Glutamatergic neuron (in vitro differentiated cells): ENCODE measurements at regions not wholly inside any gene's neighbourhood (a gene's known extent, or its start where the extent isn't known, plus 50 kb on each side); places are given as distances from the start of the nearest gene placed in this dataset.

ENCODE experiments used
- DNase-seq: peaks from one replicate; pipeline ENCODE4 v3.0.0; 2022
- H3K27ac Mint-ChIP-seq: one replicate; pipeline ENCODE4 v1.8.0; 2020; ENCODE audit warnings: mild to moderate bottlenecking, mixed read lengths, inconsistent platforms; ENCODE audit not compliant: unreplicated experiment
- H3K27me3 Mint-ChIP-seq: one replicate; pipeline ENCODE4 v1.8.0; 2020; ENCODE audit warnings: mild to moderate bottlenecking, moderate library complexity, mixed read lengths, inconsistent platforms; ENCODE audit not compliant: unreplicated experiment
- H3K36me3 Mint-ChIP-seq: one replicate; pipeline ENCODE4 v1.8.0; 2020; ENCODE audit warnings: mild to moderate bottlenecking, mixed read lengths, inconsistent platforms; ENCODE audit not compliant: unreplicated experiment
- H3K4me1 Mint-ChIP-seq: one replicate; pipeline ENCODE4 v1.8.0; 2020; ENCODE audit warnings: mild to moderate bottlenecking, low read depth, mixed read lengths, inconsistent platforms; ENCODE audit not compliant: unreplicated experiment
- H3K4me3 Mint-ChIP-seq: one replicate; pipeline ENCODE4 v1.8.0; 2020; ENCODE audit warnings: mild to moderate bottlenecking, mixed read lengths, inconsistent platforms; ENCODE audit not compliant: unreplicated experiment
- H3K9me3 Mint-ChIP-seq: one replicate; pipeline ENCODE4 v1.8.0; 2020; ENCODE audit warnings: mild to moderate bottlenecking, moderate library complexity, mixed read lengths, inconsistent platforms; ENCODE audit not compliant: unreplicated experiment
- TF ChIP-seq, protein P1 (sequence below): fragments of 200-600 bp; sonication (generic); IDR thresholded peaks from one replicate; pipeline ENCODE4 v1.5.0; 2021; ENCODE audit not compliant: partially characterized antibody, unreplicated experiment

DNA sequence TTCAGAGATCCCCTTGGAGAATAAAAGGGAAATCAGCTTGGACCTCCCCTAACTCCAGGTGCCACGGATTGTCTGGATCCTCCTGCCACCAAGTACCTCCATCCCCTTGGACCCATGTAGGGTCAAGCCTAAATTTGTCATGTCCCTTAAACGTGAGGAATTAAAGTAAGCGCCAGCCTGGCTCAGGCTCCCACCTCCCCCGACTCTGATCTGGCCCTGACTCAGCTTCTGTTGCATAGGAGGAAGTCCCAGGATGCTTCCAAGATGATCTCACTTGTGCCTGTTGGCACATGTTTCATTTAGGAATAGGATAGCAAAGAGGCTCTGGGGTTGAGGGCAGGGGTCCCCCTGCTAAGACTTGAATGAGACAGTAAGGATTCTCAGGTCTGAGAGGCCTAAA lies 231.9 kb upstream of the JUN start:
- Mint-ChIP-seq H3K36me3 (peaks cover 4% of the 10 kb centered on the region), H3K9me3 (peaks cover 1% of the 10 kb centered on the region), H3K4me1 (no peaks in the 10 kb centered on the region), H3K27me3 (peaks cover 2% of the 10 kb centered on the region), H3K4me3 (no peak overlapping the region), H3K27ac (no peak overlapping the region)
- TF ChIP-seq, protein P1, sequence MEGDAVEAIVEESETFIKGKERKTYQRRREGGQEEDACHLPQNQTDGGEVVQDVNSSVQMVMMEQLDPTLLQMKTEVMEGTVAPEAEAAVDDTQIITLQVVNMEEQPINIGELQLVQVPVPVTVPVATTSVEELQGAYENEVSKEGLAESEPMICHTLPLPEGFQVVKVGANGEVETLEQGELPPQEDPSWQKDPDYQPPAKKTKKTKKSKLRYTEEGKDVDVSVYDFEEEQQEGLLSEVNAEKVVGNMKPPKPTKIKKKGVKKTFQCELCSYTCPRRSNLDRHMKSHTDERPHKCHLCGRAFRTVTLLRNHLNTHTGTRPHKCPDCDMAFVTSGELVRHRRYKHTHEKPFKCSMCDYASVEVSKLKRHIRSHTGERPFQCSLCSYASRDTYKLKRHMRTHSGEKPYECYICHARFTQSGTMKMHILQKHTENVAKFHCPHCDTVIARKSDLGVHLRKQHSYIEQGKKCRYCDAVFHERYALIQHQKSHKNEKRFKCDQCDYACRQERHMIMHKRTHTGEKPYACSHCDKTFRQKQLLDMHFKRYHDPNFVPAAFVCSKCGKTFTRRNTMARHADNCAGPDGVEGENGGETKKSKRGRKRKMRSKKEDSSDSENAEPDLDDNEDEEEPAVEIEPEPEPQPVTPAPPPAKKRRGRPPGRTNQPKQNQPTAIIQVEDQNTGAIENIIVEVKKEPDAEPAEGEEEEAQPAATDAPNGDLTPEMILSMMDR = no peak
- no peak for DNase-seq

DNA sequence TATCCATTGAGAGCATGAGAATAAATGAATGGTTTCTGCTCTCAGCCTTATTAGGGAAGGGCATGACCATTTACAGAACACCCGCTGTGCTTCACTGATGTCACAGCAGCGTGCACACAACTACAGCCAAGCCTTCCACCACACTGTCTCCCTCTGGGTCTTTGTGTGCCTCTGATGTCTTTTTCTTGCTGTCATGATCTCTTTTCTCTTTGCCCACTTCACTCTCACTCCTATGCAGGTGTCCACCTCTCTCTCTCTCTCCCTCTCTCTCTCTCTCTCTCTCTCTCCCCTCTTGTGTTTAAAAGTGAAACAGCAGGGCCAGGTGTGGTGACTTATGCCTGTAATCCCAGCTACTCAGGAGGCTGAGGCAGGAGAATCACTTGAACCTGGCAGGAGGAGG lies 232.5 kb upstream of the JUN start:
- peaks cover 4% of the 10 kb centered on the region for H3K36me3 Mint-ChIP-seq
- TF ChIP-seq, protein P1 = no peak
- H3K9me3 Mint-ChIP-seq = peaks cover 1% of the 10 kb centered on the region
- DNase-seq = no peak
- no peak overlapping the region for H3K4me3 Mint-ChIP-seq
- no peaks in the 10 kb centered on the region for H3K4me1 Mint-ChIP-seq
- H3K27me3 Mint-ChIP-seq = peaks cover 2% of the 10 kb centered on the region
- no peak overlapping the region for H3K27ac Mint-ChIP-seq

DNA sequence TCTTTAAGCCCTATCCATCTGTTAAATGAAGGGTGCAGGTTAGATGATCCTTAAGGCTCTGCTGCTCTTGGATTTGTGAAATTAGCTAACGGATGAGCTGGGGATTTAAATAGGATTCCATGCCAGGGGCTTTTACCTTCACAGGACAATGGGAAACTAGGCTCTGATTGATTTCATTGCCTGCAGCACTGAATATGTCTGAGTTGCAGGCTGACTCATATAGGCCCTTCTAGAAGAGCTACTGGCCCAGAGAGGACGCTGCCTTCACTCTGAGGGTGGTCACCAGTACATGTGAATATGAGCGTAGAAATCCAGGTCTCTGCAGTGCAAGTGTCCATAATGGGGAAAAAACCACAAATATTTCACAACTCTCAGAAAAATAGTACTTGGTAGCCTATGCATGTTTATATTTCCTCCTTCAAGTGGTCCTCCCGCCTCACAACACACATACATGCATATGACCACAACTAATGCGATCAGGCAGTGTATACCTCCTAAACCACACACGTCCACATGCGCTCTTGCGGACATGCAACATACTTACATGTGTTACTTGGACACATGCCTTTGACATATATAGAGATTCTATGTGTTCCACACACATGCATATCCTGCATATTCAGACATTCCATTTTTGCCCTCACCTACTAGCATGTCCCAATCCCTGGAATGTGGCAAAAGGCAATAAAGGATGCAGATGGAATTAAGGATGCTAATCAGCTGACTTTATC lies 233.8 kb upstream of the JUN start:
- H3K36me3 Mint-ChIP-seq = peaks cover 4% of the 10 kb centered on the region
- H3K4me1 Mint-ChIP-seq = no peaks in the 10 kb centered on the region
- H3K9me3 Mint-ChIP-seq = peaks cover 1% of the 10 kb centered on the region
- TF ChIP-seq, protein P1 = no peak
- peaks cover 2% of the 10 kb centered on the region for H3K27me3 Mint-ChIP-seq
- H3K27ac Mint-ChIP-seq = no peak overlapping the region
- DNase-seq = no peak
- H3K4me3 Mint-ChIP-seq = no peak overlapping the region

DNA sequence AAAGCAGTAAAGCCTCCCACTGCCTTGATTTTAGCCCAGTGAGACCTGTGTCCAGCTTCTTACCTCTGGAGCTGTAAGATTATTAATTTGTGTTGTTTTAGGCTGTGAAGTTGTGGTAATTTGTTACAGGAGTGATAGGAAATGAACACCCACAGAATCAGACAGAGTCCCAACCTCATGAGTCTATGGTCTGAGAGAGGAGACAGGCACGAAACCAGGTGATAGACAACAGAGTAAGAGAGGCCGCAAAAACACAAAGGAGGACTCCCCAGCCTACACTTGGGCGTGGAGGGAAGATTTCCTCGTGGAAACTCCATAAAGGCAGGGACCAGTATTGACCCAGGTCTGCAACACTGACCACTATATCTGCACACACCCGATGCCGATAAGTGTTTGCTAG lies 234.6 kb upstream of the JUN start:
- H3K9me3 Mint-ChIP-seq = peaks cover 1% of the 10 kb centered on the region

DNA sequence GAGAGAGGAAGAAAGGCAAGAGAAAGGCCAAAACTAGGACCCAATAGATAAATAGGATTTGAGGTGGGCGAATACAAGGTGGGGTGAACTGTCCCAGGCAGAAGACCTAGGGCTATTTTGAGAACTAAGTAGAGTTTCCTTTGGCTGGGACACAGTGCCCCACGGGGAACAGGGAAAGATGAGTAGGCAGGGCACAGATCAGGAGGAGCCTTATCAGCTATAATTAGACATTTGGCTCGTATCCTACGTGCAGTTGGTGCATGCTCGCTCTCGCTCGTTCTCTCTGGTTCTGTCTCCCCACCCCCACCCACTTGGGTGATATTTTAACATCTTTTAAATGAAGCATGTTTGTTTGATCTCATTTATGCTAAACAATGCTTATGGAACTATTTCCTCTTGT lies 235.0 kb upstream of the JUN start:
- Mint-ChIP-seq H3K4me3 (no peak overlapping the region), H3K27me3 (peaks cover 2% of the 10 kb centered on the region), H3K27ac (no peak overlapping the region), H3K36me3 (peaks cover 4% of the 10 kb centered on the region), H3K9me3 (peaks cover 1% of the 10 kb centered on the region), H3K4me1 (no peaks in the 10 kb centered on the region)
- TF ChIP-seq, protein P1 = no peak
- no peak for DNase-seq

More for the DNA sequence above, 234.6 kb upstream of the JUN start:
- Mint-ChIP-seq H3K36me3 (peaks cover 4% of the 10 kb centered on the region), H3K27me3 (peaks cover 2% of the 10 kb centered on the region), H3K27ac (no peak overlapping the region), H3K4me1 (no peaks in the 10 kb centered on the region), H3K4me3 (no peak overlapping the region)
- TF ChIP-seq, protein P1 = no peak
- no peak for DNase-seq
